ENCODE measurements at regions not wholly inside any gene's neighbourhood (a gene's known extent, or its start where the extent isn't known, plus 50 kb on each side); places are given as distances from the start of the nearest gene placed in this dataset.

- peaks cover 14% of the 10 kb centered on the region for H3K9me3 Mint-ChIP-seq
- peak; percentile 30; the same call in 1 of the 2 replicates for ATAC-seq
- no peak overlapping the region for H3K27ac Mint-ChIP-seq
- DNase-seq (ENCODE audit: low spot score), result peak; percentile 11
- TF ChIP-seq ZBTB43 (CRISPR knock-in tag; IDR thresholded peaks at IDR 0.05) (no peak), ZNF396 (CRISPR knock-in tag; IDR thresholded peaks at IDR 0.05; ENCODE audit: borderline replicate concordance) (no peak), TEAD4 (CRISPR knock-in tag; IDR thresholded peaks at IDR 0.05) (no peak), ZNF423 (CRISPR knock-in tag; IDR thresholded peaks at IDR 0.05) (no peak), STAT6 (CRISPR knock-in tag; conservative IDR thresholded peaks at IDR 0.05; ENCODE audit: low read depth) (no peak), CDX4 (CRISPR knock-in tag; IDR thresholded peaks at IDR 0.05; ENCODE audit: borderline replicate concordance) (no peak), ZNF138 (CRISPR knock-in tag; conservative IDR thresholded peaks at IDR 0.05) (no peak)
- H3K27me3 Mint-ChIP-seq (ENCODE audit: low read depth), result no peaks in the 10 kb centered on the region; the same call in 1 of the 2 replicates
- CTCF ChIA-PET, result interaction anchor here (1.0 kb wide), 1 partner anchor 272 kb away, joined by 3 read pairs; no protein-coding TSS in a partner anchor
- H3K4me1 Mint-ChIP-seq, result no peaks in the 10 kb centered on the region
- H3K36me3 Mint-ChIP-seq, result 0 out of 2 replicates have a peak, but pooled peaks cover 2% of the 10 kb centered on the region
- POLR2A ChIA-PET, result no interaction called here
- H3K4me3 Mint-ChIP-seq, result no peak overlapping the region
These were observed 648.3 kb downstream of the SPRY1 start for GRCh38 chr4:124044867-124045266.

- ChIA-PET POLR2A (no interaction called here), CTCF (no interaction called here)
- no peak for ATAC-seq
- Mint-ChIP-seq H3K4me1 (no peaks in the 10 kb centered on the region), H3K36me3 (0 out of 2 replicates have a peak, but pooled peaks cover 2% of the 10 kb centered on the region), H3K4me3 (no peak overlapping the region), H3K27ac (no peak overlapping the region), H3K9me3 (peaks cover 12% of the 10 kb centered on the region), H3K27me3 (ENCODE audit: low read depth) (no peaks in the 10 kb centered on the region; the same call in 1 of the 2 replicates)
- DNase-seq (ENCODE audit: low spot score), result no peak
- TF ChIP-seq CREM (CRISPR knock-in tag; IDR thresholded peaks at IDR 0.05) (no peak), NFATC4 (CRISPR knock-in tag; IDR thresholded peaks at IDR 0.05) (no peak), PRRX2 (CRISPR knock-in tag; IDR thresholded peaks at IDR 0.05) (no peak), MXD4 (CRISPR knock-in tag; IDR thresholded peaks at IDR 0.05; ENCODE audit: borderline replicate concordance) (no peak), ZNF396 (CRISPR knock-in tag; IDR thresholded peaks at IDR 0.05; ENCODE audit: borderline replicate concordance) (no peak), ATF2 (CRISPR knock-in tag; IDR thresholded peaks at IDR 0.05; ENCODE audit: borderline replicate concordance, low read depth) (no peak), TCF7 (CRISPR knock-in tag; IDR thresholded peaks at IDR 0.05; ENCODE audit: low read depth) (no peak), E2F5 (CRISPR knock-in tag; IDR thresholded peaks at IDR 0.05) (no peak), MYBL2 (CRISPR knock-in tag; IDR thresholded peaks at IDR 0.05) (no peak), ATF3 (CRISPR knock-in tag; conservative IDR thresholded peaks at IDR 0.05) (no peak), FOXK1 (CRISPR knock-in tag; IDR thresholded peaks at IDR 0.05) (no peak), TP53 (CRISPR knock-in tag; IDR thresholded peaks at IDR 0.05) (no peak), CBFB (CRISPR knock-in tag; IDR thresholded peaks at IDR 0.05; ENCODE audit: low read depth) (no peak), CTCF (IDR thresholded peaks at IDR 0.05) (no peak), IRF1 (CRISPR knock-in tag; IDR thresholded peaks at IDR 0.05) (no peak), ZNF281 (CRISPR knock-in tag; IDR thresholded peaks at IDR 0.05) (no peak)
These were observed 649.6 kb downstream of the SPRY1 start for GRCh38 chr4:124046190-124046589.

Measured in WTC11 (cell line).